Gastrocnemius medialis (tissue), 4 donors: ENCODE measurements at regions not wholly inside any gene's neighbourhood (a gene's known extent, or its start where the extent isn't known, plus 50 kb on each side); places are given as distances from the start of the nearest gene placed in this dataset.
A peak's percentile ranks its signal among the peaks of the same experiment; 100 is the strongest.

Source experiments
- ATAC-seq, 2 donors: fragments of 150-250 bp; one replicate each; pipeline ENCODE4 v1.9.1; 2016
- DNase-seq, 2 donors: peaks; one replicate each; pipeline ENCODE4 v3.0.0-alpha.2; 2019
- H3K27ac ChIP-seq, 4 donors: fragments of 200-600 bp; sonication (generic); 1 replicate in 1 of 4; 2 replicates in 3 of 4; pipeline ENCODE4 v1.5.1; 2016 to 2018; ENCODE audit warnings: mild to moderate bottlenecking in 2 of 4, moderate library complexity in 1 of 4
- H3K27me3 ChIP-seq, 3 donors: fragments of 200-600 bp; sonication (generic) in 2 of 3; 1 replicate in 1 of 3; 2 replicates in 2 of 3; pipeline versions ENCODE4 v1.5.1 to v1.6.0; 2016 to 2019; ENCODE audit warnings: mild to moderate bottlenecking in 1 of 3, moderate library complexity in 1 of 3
- H3K36me3 ChIP-seq, 2 donors: fragments of 200-600 bp; sonication (generic) in 1 of 2; one replicate each; pipeline ENCODE4 v1.5.1; 2017 to 2018
- H3K4me1 ChIP-seq, 2 donors: fragments of 200-600 bp; sonication (generic) in 1 of 2; one replicate each; pipeline ENCODE4 v1.5.1; 2016 to 2017; ENCODE audit warnings: mild to moderate bottlenecking in 2 of 2
- H3K4me3 ChIP-seq, 4 donors: fragments of 200-600 bp; sonication (generic) in 3 of 4; 1 replicate in 1 of 4; 2 replicates in 3 of 4; pipeline ENCODE4 v1.5.1; 2016 to 2019; ENCODE audit warnings: mild to moderate bottlenecking in 2 of 4
- H3K9me3 ChIP-seq, 3 donors: fragments of 200-600 bp; sonication (generic) in 2 of 3; 1 replicate in 1 of 3; 2 replicates in 2 of 3; pipeline ENCODE4 v1.5.1; 2016 to 2019
- POLR2A ChIP-seq, 2 donors: fragments of 450-650 bp; IDR thresholded peaks; one replicate each; pipeline ENCODE4 v1.6.1; 2017; ENCODE audit warnings: antibody characterized with exemption in 2 of 2, mild to moderate bottlenecking in 2 of 2, moderate library complexity in 2 of 2
- in situ Hi-C, 4 donors: fragments of 200-750 bp; cut with MboI; loops; one replicate each; pipeline versions ENCODE4 v1.15.0 to v1.8.0; 2017; ENCODE audit warnings: low sequenced_read_pairs in 4 of 4
- intact Hi-C: fragments of 100-400 bp; cut with DNase I; formaldehyde crosslinking; loops from one replicate; pipeline ENCODE4 v1.15.1; 2023; ENCODE audit warnings: low total_unique reads
- TF ChIP-seq, protein P1 (sequence below), 5 experiments: fragments of 450-650 bp in 3 of 5; fragments of 200-600 bp in 2 of 5; sonication (generic) in 2 of 5; IDR thresholded peaks in 4 of 5; conservative IDR thresholded peaks in 1 of 5; 1 replicate in 4 of 5; 2 replicates in 1 of 5; pipeline ENCODE4 v1.5.1; 2016 to 2019; ENCODE audit warnings: antibody characterized with exemption in 5 of 5, mild to moderate bottlenecking in 3 of 5, moderate library complexity in 3 of 5

DNA sequence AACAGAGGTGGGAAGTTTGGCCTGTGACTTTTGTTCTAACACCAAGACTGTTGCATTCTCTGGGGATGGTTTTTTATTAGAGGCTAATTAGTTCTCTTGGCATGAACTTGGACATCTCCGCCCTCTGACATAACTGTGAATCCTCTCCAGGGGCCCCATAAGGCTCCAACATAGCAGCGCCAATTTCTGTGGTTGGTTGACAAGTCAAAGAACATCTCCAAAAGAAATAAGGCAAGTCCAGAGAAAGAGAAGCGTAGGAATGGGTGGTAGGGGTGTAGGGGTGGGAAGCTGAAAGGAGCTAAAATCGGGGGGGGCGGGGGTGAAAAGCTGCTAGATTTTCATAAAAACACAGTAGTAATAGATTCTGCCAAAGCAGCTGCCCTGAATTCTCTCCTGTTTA is 81.0 kb upstream of the DAB2 start:
- H3K36me3 ChIP-seq, result no peaks in the 10 kb centered on the region
- H3K9me3 ChIP-seq, result no peaks in the 10 kb centered on the region
- in situ Hi-C loops (no loop called here), intact Hi-C loops (no loop called here)
- no peak overlapping the region for H3K4me3 ChIP-seq
- ATAC-seq, result no peak
- TF ChIP-seq, protein P1, sequence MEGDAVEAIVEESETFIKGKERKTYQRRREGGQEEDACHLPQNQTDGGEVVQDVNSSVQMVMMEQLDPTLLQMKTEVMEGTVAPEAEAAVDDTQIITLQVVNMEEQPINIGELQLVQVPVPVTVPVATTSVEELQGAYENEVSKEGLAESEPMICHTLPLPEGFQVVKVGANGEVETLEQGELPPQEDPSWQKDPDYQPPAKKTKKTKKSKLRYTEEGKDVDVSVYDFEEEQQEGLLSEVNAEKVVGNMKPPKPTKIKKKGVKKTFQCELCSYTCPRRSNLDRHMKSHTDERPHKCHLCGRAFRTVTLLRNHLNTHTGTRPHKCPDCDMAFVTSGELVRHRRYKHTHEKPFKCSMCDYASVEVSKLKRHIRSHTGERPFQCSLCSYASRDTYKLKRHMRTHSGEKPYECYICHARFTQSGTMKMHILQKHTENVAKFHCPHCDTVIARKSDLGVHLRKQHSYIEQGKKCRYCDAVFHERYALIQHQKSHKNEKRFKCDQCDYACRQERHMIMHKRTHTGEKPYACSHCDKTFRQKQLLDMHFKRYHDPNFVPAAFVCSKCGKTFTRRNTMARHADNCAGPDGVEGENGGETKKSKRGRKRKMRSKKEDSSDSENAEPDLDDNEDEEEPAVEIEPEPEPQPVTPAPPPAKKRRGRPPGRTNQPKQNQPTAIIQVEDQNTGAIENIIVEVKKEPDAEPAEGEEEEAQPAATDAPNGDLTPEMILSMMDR (IDR thresholded peaks at IDR 0.05 in 4 of 5, conservative IDR thresholded peaks at IDR 0.05 in 1 of 5), result no peak
- TF ChIP-seq POLR2A (IDR thresholded peaks at IDR 0.05), result no peak
- peaks cover 0 to 5% (median 0%) of the 10 kb centered on the region in 3 donors for H3K27me3 ChIP-seq
- no peak for DNase-seq
- no peaks in the 10 kb centered on the region for H3K4me1 ChIP-seq
- H3K27ac ChIP-seq, result no peak overlapping the region

- TF ChIP-seq, protein P1 (IDR thresholded peaks at IDR 0.05 in 4 of 5, conservative IDR thresholded peaks at IDR 0.05 in 1 of 5), result no peak
- Histone ChIP-seq H3K27ac (no peak overlapping the region), H3K27me3 (peaks cover 0 to 5% (median 0%) of the 10 kb centered on the region in 3 donors), H3K4me1 (no peaks in the 10 kb centered on the region), H3K9me3 (no peaks in the 10 kb centered on the region), H3K4me3 (no peak overlapping the region), H3K36me3 (no peaks in the 10 kb centered on the region)
- intact Hi-C loops (no loop called here), in situ Hi-C loops (no loop called here)
- DNase-seq, result no peak
- ATAC-seq, result no peak
These were observed 80.6 kb upstream of the DAB2 start for GRCh38 chr5:39505363-39505762.

DNA sequence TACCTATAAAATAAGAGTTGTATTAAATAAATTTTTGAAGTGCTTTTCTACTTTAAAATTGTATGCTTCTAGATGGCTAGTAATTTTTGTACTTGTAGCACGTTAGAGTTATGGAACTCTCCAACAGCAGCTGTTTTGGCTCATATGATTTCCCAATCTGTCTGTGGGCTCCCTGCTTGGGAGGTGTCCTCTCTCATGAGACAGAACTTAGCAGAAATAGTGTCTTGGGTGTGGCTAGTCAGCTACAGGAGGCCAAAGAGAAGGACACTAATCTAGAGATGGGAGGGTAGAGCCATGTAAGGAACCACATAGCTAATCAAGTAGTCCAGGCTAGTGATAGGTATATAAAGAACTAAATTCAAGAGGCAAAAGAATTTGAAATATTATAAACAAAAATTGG is 78.4 kb upstream of the DAB2 start:
- ATAC-seq, result peak; percentile 57 to 81
- H3K4me1 ChIP-seq, result no peaks in the 10 kb centered on the region
- intact Hi-C loops, result no loop called here
- DNase-seq, result peak in 1 of 2 donors; percentile 42
- H3K4me3 ChIP-seq, result no peak overlapping the region
- no peak for TF ChIP-seq POLR2A (IDR thresholded peaks at IDR 0.05)
- TF ChIP-seq, protein P1 (IDR thresholded peaks at IDR 0.05 in 4 of 5, conservative IDR thresholded peaks at IDR 0.05 in 1 of 5), result no peak
- H3K36me3 ChIP-seq, result no peaks in the 10 kb centered on the region
- H3K27me3 ChIP-seq, result peaks cover 0 to 2% (median 0%) of the 10 kb centered on the region in 3 donors
- H3K27ac ChIP-seq, result peak overlapping the region in 3 of 4 donors; percentile 7 to 40 (median 18)
- no peaks in the 10 kb centered on the region for H3K9me3 ChIP-seq
- in situ Hi-C loops, result no loop called here

GRCh38 chr5:39502704-39503103 is 77.9 kb upstream of the DAB2 start:
- no peaks in the 10 kb centered on the region for H3K36me3 ChIP-seq
- in situ Hi-C loops, result no loop called here
- no peaks in the 10 kb centered on the region for H3K4me1 ChIP-seq
- H3K4me3 ChIP-seq, result no peak overlapping the region
- H3K27ac ChIP-seq, result peak overlapping the region in 3 of 4 donors; percentile 7 to 40 (median 18)
- TF ChIP-seq, protein P1 (IDR thresholded peaks at IDR 0.05 in 4 of 5, conservative IDR thresholded peaks at IDR 0.05 in 1 of 5), result no peak
- TF ChIP-seq POLR2A (IDR thresholded peaks at IDR 0.05), result no peak
- no peak for DNase-seq
- intact Hi-C loops, result no loop called here
- peak in 1 of 2 donors; percentile 16 for ATAC-seq
- no peaks in the 10 kb centered on the region for H3K27me3 ChIP-seq
- H3K9me3 ChIP-seq, result no peaks in the 10 kb centered on the region

DNA sequence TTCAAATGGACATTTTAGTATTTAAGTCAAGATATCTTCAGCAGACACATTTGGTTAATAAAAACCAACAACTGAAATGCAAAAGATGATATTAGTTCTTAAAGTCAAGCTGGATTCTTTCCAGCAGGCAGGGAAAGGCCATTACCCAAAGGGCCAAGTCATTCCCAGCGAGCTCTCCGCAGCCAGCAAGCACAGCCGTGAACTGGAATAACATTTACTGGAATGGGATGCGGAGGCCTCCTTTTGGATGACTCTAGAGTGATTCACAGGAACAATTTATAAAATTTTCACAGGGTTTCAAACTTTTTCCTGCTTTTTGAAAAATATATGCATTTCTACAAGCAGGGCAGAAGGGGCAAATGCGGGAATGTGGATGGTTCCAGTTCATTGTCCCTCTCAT is 76.6 kb upstream of the DAB2 start:
- intact Hi-C loops (no loop called here), in situ Hi-C loops (no loop called here)
- ATAC-seq (peak in 1 of 2 donors; percentile 50), DNase-seq (peak in 1 of 2 donors; percentile 24)
- Histone ChIP-seq H3K4me1 (no peaks in the 10 kb centered on the region), H3K36me3 (no peaks in the 10 kb centered on the region), H3K9me3 (no peaks in the 10 kb centered on the region), H3K4me3 (no peak overlapping the region), H3K27me3 (no peaks in the 10 kb centered on the region), H3K27ac (peak overlapping the region in 1 of 4 donors; percentile 40)
- TF ChIP-seq, protein P1 (IDR thresholded peaks at IDR 0.05 in 4 of 5, conservative IDR thresholded peaks at IDR 0.05 in 1 of 5), result no peak
- no peak for TF ChIP-seq POLR2A (IDR thresholded peaks at IDR 0.05)
